RPMI7951 (cell line): ENCODE measurements at regions not wholly inside any gene's neighbourhood (a gene's known extent, or its start where the extent isn't known, plus 50 kb on each side); places are given as distances from the start of the nearest gene placed in this dataset.

Source experiments
- DNase-seq: peaks from one replicate; pipeline ENCODE4 v3.0.0-alpha.2; 2012; ENCODE audit warnings: low read depth

DNA sequence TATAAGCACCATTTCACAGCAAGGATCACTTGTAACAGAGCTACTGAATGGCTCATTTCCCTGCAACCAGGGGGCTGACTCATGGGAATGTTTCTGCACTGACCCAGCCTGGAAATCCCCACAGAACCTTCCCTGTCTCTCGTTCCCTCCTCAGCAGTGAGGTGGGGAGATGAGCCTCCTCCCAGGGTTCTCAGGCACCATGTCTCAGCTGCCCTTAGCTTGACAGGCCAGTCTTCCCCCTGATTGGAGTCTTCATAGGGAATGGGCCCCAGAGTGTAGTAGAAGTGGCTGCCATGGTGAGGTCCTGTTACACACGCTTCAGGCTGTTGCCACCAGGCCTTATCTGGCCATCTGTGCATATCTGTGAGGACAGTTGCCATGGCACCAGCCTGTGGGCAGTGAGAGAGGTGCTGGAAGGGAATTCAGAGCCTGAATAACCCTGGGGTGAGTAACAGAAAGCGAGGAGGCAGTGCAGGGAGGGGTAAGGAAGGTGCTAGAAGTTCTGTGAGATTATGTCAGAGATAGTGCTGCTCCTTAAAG, 324.4 kb downstream of the ENC1 start:
- DNase-seq = peak; percentile 98

DNA sequence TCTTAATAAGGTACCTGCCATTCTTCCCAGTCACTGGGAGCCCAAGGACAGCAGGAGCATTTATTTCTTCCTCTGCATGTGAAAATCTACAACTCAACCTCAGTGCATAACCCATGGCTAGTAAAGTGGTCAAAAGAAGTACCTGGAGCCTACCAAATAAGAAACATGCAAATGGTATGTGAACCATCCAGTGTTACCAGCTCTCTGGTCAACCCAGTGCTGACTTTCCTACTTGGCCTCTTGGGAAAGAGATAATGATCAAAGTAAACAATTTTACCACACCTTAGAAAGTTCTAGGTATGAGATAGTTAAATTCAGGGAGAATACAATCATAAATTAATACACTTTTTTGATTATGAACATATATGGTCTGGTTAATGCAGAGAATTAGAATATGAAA, 325.6 kb downstream of the ENC1 start:
- DNase-seq = no peak

DNA sequence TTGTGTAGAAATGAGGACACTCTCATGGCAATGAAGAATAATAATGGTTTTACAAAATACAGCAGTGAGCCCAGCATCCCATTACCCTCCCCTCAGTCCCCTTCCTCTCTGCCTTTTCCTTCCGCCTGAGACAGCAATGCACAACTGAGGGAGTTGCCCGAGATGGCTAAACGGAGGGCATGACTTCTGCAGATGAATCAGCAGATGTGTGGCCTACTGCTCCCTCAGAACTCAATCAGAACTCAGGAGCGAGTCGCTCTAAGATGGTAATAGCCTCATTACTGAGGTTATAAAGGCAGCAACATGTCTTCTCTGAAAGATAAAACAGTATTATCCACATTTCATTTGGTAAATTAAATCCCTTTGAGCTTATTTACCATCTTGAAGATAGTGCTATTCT, 326.6 kb downstream of the ENC1 start:
- no peak for DNase-seq

DNA sequence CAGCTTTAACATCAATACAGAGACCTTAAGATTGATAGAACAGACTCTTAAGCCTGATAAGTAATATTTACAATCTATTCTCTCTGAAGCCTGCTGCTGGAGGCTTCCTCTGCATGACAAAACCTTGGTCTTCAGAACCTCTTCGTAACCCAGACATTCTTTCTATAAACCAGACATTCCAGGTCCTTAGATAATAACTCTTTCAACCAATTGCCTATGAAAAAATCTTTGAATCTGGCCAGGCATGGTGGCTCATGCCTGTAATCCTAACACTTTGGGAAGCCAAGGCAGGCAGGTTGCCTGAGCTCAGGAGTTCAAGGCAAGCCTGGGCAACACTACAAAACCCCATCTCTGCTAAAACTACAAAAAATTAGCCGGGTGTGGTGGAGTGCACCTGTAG, 327.8 kb downstream of the ENC1 start:
- DNase-seq = no peak

DNA sequence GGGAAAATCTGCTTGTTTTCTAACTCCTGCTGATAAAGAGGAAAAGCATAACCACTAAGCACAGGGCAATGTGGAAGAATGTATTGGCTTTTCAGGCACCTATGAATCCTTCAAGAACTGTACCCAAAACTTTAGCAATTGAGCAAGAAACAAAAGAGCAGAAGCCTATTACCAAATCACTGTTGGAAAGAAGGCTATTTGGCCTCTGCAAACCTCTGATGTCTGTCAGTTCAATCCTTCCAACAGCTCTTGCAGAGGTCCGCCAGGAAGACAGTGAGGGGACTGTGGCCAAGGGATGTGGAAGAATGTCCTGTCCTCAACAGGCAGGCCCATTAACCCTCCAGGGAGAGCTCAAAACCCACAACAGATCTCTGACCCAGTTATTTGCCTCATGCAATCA, 328.6 kb downstream of the ENC1 start:
- DNase-seq = no peak

DNA sequence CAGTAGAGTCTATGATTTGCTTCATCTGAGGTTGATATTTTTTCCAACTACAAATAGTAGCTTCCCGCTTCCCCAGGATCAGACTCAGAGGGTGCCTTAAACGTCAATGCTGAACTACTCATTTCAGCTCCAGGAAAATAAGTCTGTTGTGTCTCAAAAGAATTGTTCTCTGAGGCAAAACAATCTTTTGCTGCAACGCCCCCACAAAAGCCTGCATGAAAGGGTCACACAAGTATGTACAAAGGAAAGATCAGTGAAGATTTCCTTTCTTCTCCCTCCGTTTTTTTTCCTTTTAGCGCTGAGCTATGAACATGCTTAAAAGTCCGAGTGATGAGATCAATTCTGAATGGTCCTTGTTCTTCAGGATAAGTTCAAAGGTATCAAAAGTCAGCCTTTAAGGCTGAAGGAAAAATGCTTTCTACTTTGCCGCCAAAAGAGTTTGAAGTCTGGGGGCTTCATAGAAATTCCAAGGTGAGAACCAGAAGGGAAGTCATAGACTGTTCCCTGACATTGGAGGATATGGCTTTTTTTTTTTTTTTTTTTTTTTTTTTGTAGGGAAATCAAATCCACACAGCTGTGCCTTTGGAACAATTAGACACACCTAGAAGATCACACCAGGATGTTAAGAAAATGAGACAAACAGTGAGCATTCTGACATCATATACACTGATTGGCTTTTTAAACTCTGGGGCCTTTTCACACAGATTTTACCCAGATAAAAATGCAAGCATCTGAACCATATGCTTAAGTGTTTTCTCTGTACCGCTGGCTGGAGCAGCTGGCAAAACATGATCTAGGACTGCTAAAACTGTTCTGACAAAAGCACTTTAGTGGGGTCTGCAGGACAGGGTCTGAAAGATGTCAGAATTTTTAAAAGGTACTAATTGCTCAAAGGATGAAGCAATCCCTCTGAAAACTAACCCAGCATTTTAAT, 329.3 kb downstream of the ENC1 start:
- no peak for DNase-seq

DNA sequence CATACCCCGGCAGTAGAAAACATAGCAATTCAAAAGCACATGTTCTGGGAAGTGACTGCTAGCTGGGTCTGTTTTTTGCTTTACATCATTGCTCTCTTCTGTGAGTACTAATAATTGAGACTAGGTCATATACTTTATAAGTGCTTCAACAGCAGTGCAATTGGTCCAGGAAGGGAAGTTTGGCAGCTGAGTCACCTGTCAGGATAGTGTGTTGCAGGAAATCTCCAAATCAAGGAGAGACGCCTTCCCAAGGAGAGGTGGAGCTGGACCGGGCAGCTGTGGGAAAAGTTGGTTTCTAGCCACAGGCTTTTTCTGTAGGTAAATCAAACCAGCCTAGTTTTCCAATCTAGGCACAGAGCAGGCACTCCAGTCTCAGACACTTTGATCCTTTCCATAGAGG, 330.1 kb downstream of the ENC1 start:
- DNase-seq = no peak

DNA sequence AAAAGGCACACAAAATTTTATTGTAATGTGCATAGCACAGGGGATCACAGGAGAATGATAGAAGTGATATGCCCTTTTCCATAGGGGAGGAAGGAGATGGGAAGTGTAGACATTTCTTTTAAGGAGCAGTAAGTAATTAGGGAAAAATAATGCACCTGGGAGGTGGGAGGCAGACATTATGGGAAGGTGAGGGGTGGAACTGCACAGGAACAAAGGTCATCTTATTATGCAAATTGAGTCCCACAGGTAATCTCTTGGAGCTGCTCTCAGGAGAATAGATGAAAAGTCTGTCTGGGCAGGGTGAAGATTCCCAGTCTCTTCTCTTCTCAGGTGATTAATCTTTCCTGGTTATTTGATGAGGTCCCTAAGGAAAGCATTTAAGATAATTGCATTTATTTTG, 331.5 kb downstream of the ENC1 start:
- no peak for DNase-seq

DNA sequence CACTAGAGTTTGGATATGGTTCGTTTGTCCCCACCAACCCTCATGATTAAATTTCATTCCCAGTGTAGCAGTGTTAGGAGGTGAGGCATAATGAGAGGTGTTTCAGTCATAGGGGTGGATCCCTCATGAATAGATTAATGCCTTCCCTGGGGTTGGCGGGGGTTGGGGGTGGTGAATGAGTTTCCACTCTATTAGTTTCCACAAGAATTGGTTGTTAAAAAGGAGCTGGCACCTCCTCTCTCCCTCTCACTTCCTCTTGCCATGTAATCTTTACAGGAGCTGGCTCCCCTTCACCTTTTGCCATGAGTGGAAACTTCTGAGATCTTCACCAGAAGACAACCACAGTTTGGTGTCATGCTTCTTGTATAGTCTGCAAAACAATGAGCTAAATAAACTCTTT, 333.7 kb downstream of the ENC1 start:
- no peak for DNase-seq

DNA sequence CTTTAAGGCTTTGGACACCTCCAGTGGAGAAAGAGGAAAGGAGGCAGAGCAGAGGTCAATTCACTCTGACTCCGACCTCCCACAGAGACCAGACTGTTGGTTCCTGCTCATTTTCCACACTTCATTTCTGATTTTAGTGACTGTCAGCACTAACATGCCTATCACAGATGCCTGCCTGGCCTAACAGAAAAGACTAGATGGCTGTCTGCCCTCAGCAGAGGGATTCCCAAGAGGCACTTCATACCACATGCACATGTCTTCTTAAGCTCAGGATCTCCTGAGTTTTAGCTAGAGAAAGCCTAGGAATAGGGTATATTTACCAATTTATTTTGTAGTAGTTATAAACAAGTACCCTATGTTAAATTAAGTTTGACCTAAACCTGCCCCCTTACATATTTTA, 336.0 kb downstream of the ENC1 start:
- no peak for DNase-seq

DNA sequence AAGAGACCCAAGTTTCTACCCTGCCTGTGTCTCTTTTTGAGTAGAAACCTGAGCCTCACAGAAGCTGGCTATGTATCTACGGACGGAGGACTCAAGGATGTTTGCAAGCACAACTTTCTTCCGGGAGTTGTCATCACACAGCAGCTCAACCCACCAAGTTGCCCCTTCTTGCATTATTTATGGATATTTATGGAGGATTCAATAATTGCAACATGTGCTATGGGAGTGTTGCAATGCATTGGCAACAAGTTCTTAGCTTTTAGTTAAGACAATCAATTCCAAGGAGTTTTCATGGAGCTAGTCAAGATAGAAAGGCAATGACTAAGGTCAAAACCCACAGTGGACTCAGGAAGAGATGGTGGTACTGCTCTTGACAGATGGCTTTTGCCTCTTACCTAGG, 336.9 kb downstream of the ENC1 start:
- no peak for DNase-seq

DNA sequence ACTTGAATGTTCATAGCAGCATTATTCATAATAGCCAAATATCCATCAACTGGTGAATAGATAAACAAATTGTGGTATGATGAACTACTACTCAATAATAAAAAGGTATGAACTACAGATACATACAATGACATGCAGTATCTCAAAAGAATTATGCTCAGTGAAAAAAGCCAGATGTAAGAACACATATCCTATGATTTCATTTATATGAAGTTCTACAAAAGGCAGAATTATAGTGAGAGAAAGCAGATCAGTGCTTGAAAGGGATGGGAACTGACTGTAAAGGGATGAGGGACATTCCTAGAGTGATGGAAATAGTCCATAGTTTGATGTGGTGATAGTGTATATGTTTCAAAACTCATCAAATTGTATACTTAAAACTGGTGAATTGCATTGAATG, 339.0 kb downstream of the ENC1 start:
- DNase-seq = no peak

DNA sequence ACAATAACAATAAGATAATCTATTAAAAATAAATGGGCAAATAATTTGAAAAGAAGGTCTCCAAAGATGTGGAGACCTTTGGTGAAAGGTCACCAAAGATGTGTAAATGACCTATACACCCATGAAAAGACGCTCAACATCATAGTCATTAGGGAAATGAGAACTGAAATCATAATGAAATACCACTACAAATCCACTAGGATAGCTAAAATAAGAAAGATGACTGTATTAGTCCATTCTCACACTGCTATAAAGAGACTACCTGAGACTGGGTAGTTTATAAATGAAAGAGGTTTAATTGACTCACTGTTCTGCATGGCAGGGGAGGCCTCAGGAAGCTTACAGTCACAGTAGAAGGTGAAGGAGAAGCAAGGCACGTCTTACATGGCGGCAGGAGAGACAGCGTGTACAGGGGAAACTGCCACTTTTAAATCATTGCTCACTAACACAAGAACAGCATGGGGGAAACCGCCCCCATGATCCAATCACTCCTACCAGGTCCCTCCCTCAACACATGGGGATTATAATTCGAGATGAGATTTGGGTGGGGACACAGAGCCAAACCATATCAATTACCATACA, 339.6 kb downstream of the ENC1 start:
- DNase-seq = no peak

DNA sequence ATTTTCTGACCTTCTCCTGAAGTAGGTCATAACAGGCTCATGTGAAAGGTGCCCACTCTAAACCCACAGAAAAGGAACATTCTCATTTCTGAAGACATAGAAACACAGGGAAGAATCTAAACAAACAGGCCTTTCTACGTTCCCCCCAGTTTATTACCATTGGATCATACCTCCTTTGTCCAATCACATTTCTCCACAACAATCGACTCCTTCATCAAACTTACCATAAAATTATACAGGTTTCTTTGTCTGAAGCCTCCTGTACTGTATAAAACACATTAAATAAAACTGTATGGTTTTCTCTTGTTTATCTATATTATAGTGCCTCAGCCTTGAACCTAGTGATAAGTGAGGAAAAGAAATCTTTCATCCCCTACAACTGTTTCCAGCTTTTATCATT, 340.7 kb downstream of the ENC1 start:
- DNase-seq = no peak

DNA sequence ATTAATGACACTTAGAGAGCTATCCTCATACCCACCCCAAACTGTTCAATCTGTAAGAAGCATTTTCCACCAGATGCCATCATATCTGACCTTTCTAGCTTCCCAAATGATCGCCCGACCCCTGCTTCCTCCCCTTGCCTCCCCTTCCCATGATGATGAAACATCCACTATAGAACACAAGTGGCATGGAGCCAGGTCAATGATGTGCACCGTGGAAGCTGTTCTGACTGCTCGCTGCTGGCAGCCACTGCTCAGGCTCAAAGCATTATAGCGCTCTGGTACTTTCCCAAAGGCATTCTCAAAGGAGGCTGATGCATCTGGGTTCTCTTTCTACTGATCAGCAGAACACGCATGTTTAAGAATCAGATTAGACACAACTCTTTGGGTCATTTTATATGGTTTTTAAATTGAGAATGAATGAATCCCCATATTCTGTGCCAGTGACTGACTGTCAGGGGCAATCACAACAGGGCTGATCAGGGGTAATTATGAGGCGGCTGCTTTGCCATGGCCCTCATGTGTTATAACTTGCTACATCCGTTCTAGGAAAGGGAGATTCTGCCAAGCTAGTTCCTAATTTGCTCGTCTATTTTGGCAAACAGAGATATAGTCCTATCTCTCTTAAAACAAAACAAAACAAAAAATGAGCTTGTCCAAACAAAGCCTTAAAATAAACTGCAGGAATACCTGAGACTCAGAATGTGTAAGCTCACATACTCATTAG, 343.7 kb downstream of the ENC1 start:
- no peak for DNase-seq

DNA sequence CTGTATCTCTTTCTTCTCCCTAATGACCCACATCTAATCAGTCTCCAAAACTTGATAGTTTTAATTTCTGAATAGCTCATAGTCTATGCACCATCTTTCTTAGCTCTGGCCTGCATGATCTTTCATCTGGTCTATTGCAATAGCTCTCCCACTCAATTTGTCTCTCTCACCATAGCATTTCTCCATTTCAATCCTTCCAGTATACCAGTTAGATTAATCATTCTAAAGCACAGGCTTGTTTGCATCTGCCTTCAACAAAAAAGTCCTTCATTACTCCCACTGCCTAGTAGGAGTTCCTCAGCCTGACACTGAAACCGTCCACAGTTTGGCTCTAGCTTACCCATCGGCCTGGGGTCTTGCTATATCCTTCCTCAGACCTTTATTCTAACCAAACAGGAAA, 344.9 kb downstream of the ENC1 start:
- no peak for DNase-seq

DNA sequence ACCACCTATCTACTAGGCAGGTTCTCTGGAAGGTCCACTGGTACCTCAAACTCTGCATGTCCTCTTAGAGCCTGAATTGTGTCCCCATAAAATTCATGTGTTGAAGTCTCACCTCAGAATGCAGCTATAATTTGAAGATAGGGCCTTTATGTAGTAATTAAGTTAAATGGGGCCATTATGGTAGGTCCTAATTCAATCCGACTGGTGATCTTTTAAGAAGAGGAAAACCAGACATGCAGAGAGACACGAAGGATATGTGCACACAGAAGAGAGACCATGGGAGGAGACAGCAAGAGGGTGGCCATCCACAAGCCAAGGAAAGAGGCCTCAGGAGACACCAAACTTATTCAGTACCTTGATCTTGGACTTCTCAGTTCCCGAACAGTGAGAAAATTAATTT, 345.4 kb downstream of the ENC1 start:
- DNase-seq = no peak

DNA sequence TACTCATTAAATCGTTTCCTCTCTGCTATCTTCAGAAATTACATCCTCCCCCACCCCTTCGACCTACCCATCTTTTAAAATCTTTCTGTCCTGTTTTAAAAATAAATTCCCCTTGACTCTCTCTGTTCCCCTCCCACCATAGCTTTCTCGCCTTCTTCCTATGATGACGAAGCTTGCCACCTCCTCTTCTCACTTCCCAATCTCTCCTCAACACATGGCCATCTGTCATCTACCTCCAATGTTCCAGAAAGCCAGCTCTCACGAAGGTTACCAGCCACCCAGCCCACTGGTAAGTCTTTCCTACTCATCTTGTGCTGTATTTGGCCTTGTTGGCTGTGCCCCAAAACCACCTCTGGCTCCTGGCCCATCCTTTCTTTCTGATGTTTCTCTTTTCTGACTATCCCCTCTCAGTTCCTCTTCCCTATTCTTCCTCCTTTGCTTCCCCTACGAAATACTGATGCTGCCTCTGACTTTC, 346.3 kb downstream of the ENC1 start:
- peak; percentile 70 for DNase-seq

DNA sequence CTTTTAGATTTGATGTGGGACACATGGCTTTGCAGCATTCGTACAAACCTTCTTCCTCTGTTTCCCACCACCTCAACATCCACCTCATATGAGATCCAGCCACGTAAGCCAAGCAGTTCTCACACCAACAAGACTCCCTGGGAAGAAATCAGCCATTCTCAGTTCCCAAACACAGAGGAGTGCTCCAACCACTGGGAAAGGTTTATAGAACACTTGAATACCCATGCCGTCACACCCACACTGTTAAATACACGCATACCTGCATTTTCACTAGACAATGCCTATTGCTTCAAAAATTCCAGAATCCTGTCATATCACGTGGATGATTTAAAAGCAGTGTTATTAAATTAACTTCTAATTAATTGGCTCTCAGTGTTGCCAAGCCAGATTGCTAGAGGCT, 347.3 kb downstream of the ENC1 start:
- DNase-seq = no peak

DNA sequence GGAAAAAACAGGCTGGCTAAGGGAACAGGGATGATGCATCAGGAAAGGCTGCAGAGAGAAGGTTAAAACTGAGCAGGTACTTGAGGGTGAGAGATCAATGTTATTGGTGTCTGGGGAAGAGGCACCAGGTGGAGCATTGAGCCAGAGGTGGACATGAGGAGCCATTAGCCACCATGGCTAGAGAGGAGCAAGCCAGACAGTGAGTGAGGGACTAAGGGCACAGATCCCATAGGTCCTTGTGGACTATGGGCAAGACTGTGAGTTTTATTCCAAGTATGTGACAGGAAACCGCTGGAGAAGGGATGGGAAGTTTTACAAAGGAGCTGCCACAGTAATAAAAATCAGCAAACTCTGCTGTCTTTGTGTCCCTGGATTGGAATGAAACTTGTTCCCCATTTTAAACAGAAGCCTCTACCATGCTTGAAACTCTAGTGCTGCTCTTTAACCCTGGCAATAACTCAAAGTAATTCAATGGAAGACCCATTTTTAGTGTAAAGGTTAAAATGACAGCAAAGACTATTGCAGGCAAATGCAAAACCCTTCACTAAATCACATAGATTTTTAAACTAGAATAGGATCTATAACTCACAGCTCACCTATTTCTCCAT, 349.8 kb downstream of the ENC1 start:
- peak; percentile 38 for DNase-seq

DNA sequence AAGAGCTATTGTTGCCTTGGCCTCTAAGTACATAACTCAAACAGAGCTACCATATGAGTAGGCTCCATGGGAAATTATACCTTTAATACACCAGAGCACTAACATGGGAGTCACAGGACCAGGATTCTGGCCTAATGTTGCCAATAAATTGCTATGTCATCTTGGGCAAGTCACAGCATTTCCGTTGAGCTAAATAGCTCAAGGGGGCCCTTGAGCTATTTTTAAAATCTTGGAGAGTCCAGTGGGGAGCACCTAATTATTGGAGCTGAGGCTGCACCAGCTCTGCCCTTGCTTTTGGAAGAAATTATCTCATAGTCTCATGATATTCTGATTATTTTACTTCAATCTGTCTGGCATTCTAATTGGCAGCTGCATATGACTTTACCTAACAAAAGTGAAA, 350.8 kb downstream of the ENC1 start:
- DNase-seq = no peak

DNA sequence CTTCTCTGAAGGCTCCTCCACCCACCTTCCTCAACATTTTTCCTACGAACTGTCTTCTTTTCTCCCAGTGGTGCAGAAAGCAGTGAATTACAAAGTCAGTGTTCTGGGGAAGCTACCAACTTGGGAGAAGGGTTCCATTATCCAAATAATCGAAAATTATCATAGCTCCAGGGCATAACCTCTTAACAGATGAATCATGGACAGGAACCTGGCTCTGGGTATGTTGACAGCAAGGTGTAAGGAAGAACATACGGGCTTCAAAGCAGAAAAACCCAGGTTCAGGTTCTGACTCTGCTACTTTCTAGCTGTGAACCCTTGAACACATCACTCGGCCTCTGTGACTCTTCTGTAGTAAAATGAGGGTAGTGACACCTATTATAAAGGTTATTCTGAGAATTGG, 351.3 kb downstream of the ENC1 start:
- no peak for DNase-seq
